NCI-H2171 (cell line): ENCODE measurements at regions not wholly inside any gene's neighbourhood (a gene's known extent, or its start where the extent isn't known, plus 50 kb on each side); places are given as distances from the start of the nearest gene placed in this dataset.

ENCODE experiments used
- DNase-seq: peaks from one replicate; lab custom pipeline; 2025; lab: John Stamatoyannopoulos, UW

- no peak for DNase-seq
Measured at GRCh38 chr13:53144826-53145225, 116.2 kb downstream of the OLFM4 start.

- DNase-seq: no peak
Measured at GRCh38 chr13:53150568-53150967, 122.0 kb downstream of the OLFM4 start.

GRCh38 chr13:53151336-53152056, 122.9 kb downstream of the OLFM4 start:
- peak; percentile 44 for DNase-seq

GRCh38 chr13:53152057-53152421, 123.4 kb downstream of the OLFM4 start:
- DNase-seq: no peak

- DNase-seq: no peak
Measured at GRCh38 chr13:53158201-53158600, 129.6 kb downstream of the OLFM4 start.

GRCh38 chr13:53159431-53159830, 130.8 kb downstream of the OLFM4 start:
- no peak for DNase-seq

- no peak for DNase-seq
Measured at GRCh38 chr13:53160211-53160610, 131.6 kb downstream of the OLFM4 start.

- no peak for DNase-seq
Measured at GRCh38 chr13:53161251-53161650, 132.6 kb downstream of the OLFM4 start.

- no peak for DNase-seq
Measured at GRCh38 chr13:53165261-53165660, 136.6 kb downstream of the OLFM4 start.

- peak; percentile 92 for DNase-seq
Measured at GRCh38 chr13:53167561-53167960, 138.9 kb downstream of the OLFM4 start.

- DNase-seq: no peak
Measured at GRCh38 chr13:53170910-53171309, 142.3 kb downstream of the OLFM4 start.

- DNase-seq: no peak
Measured at GRCh38 chr13:53174545-53174944, 145.9 kb downstream of the OLFM4 start.

GRCh38 chr13:53180684-53181083, 152.1 kb downstream of the OLFM4 start:
- DNase-seq: no peak

GRCh38 chr13:53182724-53183123, 154.1 kb downstream of the OLFM4 start:
- DNase-seq: peak; percentile 32

GRCh38 chr13:53188120-53188519, 159.5 kb downstream of the OLFM4 start:
- DNase-seq: no peak

- DNase-seq: no peak
Measured at GRCh38 chr13:53189162-53189561, 160.5 kb downstream of the OLFM4 start.

- no peak for DNase-seq
Measured at GRCh38 chr13:53191091-53191490, 162.5 kb downstream of the OLFM4 start.

- peak; percentile 88 for DNase-seq
Measured at GRCh38 chr13:53197424-53197823, 168.8 kb downstream of the OLFM4 start.

GRCh38 chr13:53198017-53198416, 169.4 kb downstream of the OLFM4 start:
- no peak for DNase-seq

GRCh38 chr13:53198736-53199135, 170.1 kb downstream of the OLFM4 start:
- no peak for DNase-seq

GRCh38 chr13:53200075-53200474, 171.5 kb downstream of the OLFM4 start:
- no peak for DNase-seq

GRCh38 chr13:53200498-53201453, 172.2 kb downstream of the OLFM4 start:
- DNase-seq: no peak
